Mesendoderm (in vitro differentiated cells): ENCODE measurements at regions not wholly inside any gene's neighbourhood (a gene's known extent, or its start where the extent isn't known, plus 50 kb on each side); places are given as distances from the start of the nearest gene placed in this dataset.

Experiments
- DNase-seq: peaks from one replicate; pipeline ENCODE4 v3.0.0; 2013
- H2AK5ac ChIP-seq: 2 replicates; pipeline ENCODE4 v1.6.1; 2013; ENCODE audit warnings: low read length, inconsistent platforms
- H2BK120ac ChIP-seq: 2 replicates; pipeline ENCODE4 v1.6.1; 2013; ENCODE audit warnings: low read depth, mild to moderate bottlenecking, low read length, moderate library complexity, mixed read lengths
- H2BK15ac ChIP-seq: replicated peaks from 2 replicates; pipeline ENCODE4 v1.6.1; 2013; ENCODE audit warnings: low read depth, mild to moderate bottlenecking, moderate library complexity
- H2BK5ac ChIP-seq: 2 replicates; pipeline ENCODE4 v1.6.1; 2013; ENCODE audit warnings: low read length, inconsistent platforms
- H3K18ac ChIP-seq: 2 replicates; pipeline ENCODE4 v1.6.1; 2013; ENCODE audit warnings: mild to moderate bottlenecking, low read length, mixed read lengths
- H3K23ac ChIP-seq: one replicate; pipeline ENCODE4 v1.6.1; 2013; ENCODE audit warnings: low read length
- H3K27ac ChIP-seq: 2 replicates; pipeline ENCODE4 v1.5.1; 2013; ENCODE audit warnings: low read depth, mild to moderate bottlenecking, inconsistent platforms, low read length, moderate library complexity
- H3K27me3 ChIP-seq: 2 replicates; pipeline ENCODE4 v1.6.1; 2013; ENCODE audit warnings: low read length, control low read depth, mild to moderate bottlenecking, inconsistent platforms; ENCODE audit not compliant: insufficient read depth, poor library complexity
- H3K36me3 ChIP-seq: 2 replicates; pipeline ENCODE4 v1.6.1; 2013; ENCODE audit warnings: low read length, inconsistent platforms; ENCODE audit not compliant: control insufficient read depth, insufficient read depth
- H3K4ac ChIP-seq: one replicate; pipeline ENCODE4 v1.6.1; 2013; ENCODE audit warnings: low read depth, mild to moderate bottlenecking, low read length, moderate library complexity
- H3K4me1 ChIP-seq: 2 replicates; pipeline ENCODE4 v1.6.1; 2013; ENCODE audit warnings: low read depth, low read length, inconsistent platforms; ENCODE audit not compliant: control insufficient read depth
- H3K4me2 ChIP-seq: 2 replicates; pipeline ENCODE4 v1.6.1; 2013; ENCODE audit warnings: low read length
- H3K4me3 ChIP-seq: 2 replicates; pipeline ENCODE4 v1.5.1; 2013; ENCODE audit warnings: mild to moderate bottlenecking, low read length
- H3K56ac ChIP-seq: one replicate; pipeline ENCODE4 v1.6.1; 2013; ENCODE audit warnings: low read length
- H3K79me1 ChIP-seq: 2 replicates; pipeline ENCODE4 v1.6.1; 2013; ENCODE audit warnings: low read length, inconsistent platforms
- H3K79me2 ChIP-seq: 2 replicates; pipeline ENCODE4 v1.6.1; 2013; ENCODE audit warnings: mild to moderate bottlenecking, low read length; ENCODE audit not compliant: control insufficient read depth, insufficient read depth
- H3K9ac ChIP-seq: 2 replicates; pipeline ENCODE4 v1.6.1; 2013; ENCODE audit warnings: low read length, inconsistent platforms
- H4K5ac ChIP-seq: one replicate; pipeline ENCODE4 v1.6.1; 2013; ENCODE audit warnings: low read length
- H4K8ac ChIP-seq: one replicate; pipeline ENCODE4 v1.6.1; 2013; ENCODE audit warnings: low read depth, mild to moderate bottlenecking, control low read depth, low read length, moderate library complexity
- WGBS: extraction: QIAGEN DNeasy Blood & Tissue Kit; methylation state at CpG from one replicate; pipeline ENCODE4 v1.1.7; 2013; ENCODE audit warnings: low lambda C conversion rate, missing lambda C conversion rate; ENCODE audit not compliant: insufficient coverage; ENCODE audit errors: extremely low coverage; 5-methylcytosine and 5-hydroxymethylcytosine counted together

DNA sequence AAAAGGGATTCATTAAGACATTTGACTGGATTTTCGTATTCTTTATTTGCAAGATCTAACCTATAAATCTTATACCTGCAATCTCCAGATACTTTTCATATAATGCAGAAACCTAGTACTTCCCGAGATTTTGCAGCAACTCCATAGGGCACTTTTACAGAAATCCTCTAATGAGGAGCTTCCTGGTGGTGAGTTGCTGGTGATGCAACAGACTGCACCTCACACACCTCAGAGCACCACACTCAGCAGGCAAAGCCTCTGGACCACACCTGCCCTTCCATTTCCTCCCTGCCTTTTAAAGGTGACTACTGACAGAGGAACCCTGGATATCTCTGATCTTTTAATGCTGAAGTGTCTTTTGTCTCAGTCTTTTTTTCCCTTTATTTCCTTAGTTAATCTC, 289.4 kb downstream of the TRAM1L1 start:
- H4K8ac ChIP-seq: no peak overlapping the region
- no peaks in the 10 kb centered on the region for H3K79me2 ChIP-seq
- H3K27me3 ChIP-seq: no peaks in the 10 kb centered on the region
- no CpG with 5 or more reads among the region's 2 CpGs for WGBS
- H3K23ac ChIP-seq: no peak overlapping the region
- H3K4me2 ChIP-seq: no peak overlapping the region
- H3K79me1 ChIP-seq: no peaks in the 10 kb centered on the region
- DNase-seq: peak; percentile 49
- H3K4me3 ChIP-seq: no peak overlapping the region
- H2BK120ac ChIP-seq: no peak overlapping the region
- no peak overlapping the region for H3K18ac ChIP-seq
- no peak overlapping the region for H3K9ac ChIP-seq
- no peak overlapping the region for H4K5ac ChIP-seq
- H3K36me3 ChIP-seq: no peaks in the 10 kb centered on the region
- H3K4me1 ChIP-seq: no peaks in the 10 kb centered on the region
- no peak overlapping the region for H3K27ac ChIP-seq
- no peak overlapping the region for H2AK5ac ChIP-seq
- H3K56ac ChIP-seq: no peak overlapping the region
- no peak overlapping the region for H3K4ac ChIP-seq
- no peak overlapping the region for H2BK5ac ChIP-seq
- no peak overlapping the region for H2BK15ac ChIP-seq

DNA sequence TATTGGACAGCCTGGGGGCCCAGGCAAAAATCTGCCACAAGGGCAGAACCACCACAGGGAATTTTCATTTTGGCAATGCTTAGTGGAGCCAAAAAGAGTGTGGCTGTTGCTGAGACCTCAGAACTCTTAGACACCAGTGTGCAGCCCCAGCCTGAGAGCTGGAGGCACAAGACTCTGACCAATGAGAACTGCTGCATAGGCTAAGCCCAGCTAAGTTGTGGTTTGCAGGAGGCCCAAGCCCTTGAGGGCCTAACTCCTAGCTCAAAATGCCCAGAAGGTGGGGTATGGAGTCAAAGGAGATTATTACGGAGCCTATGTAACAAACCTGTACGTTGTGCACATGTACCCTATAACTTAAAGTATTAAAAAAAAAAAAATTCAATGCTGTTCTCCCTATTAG, 296.7 kb downstream of the TRAM1L1 start:
- no CpG with 5 or more reads among the region's 2 CpGs for WGBS
- Histone ChIP-seq H3K18ac (no peak overlapping the region), H2AK5ac (no peak overlapping the region), H3K56ac (no peak overlapping the region), H3K79me2 (no peaks in the 10 kb centered on the region), H3K4me1 (no peaks in the 10 kb centered on the region), H3K79me1 (no peaks in the 10 kb centered on the region), H3K4me3 (no peak overlapping the region), H3K27me3 (no peaks in the 10 kb centered on the region), H4K5ac (no peak overlapping the region), H3K4me2 (no peak overlapping the region), H2BK15ac (no peak overlapping the region), H4K8ac (no peak overlapping the region), H3K36me3 (no peaks in the 10 kb centered on the region), H2BK120ac (no peak overlapping the region), H3K9ac (no peak overlapping the region), H3K27ac (no peak overlapping the region), H2BK5ac (no peak overlapping the region), H3K4ac (no peak overlapping the region), H3K23ac (no peak overlapping the region)
- DNase-seq: no peak

DNA sequence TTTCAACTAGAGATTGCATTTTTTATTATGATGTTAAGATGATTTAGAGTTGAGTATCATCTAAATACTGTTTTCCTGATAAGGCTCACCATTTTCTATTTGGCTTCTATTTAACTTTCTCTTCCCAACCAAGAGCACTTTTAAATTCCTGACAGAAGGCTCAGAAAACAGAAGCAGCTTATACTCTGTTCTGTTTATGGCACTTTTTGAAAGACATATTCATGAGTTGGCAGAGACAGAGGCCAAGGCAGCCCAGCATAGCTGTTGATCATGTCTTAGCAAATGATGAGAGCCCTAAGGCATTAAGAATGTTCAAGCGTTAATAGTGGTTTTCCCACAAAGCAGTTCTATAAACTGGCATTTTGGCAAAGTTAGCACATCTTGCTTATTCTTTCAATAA, 330.3 kb downstream of the TRAM1L1 start:
- H3K9ac ChIP-seq: no peak overlapping the region
- no peak overlapping the region for H2BK120ac ChIP-seq
- H3K18ac ChIP-seq: no peak overlapping the region
- H4K8ac ChIP-seq: no peak overlapping the region
- no peak overlapping the region for H3K23ac ChIP-seq
- H3K79me2 ChIP-seq: no peaks in the 10 kb centered on the region
- H3K36me3 ChIP-seq: no peaks in the 10 kb centered on the region
- no peak overlapping the region for H3K4me2 ChIP-seq
- H2BK15ac ChIP-seq: no peak overlapping the region
- no peak overlapping the region for H4K5ac ChIP-seq
- no CpG with 5 or more reads among the region's 1 CpG for WGBS
- H3K27ac ChIP-seq: no peak overlapping the region
- H3K27me3 ChIP-seq: no peaks in the 10 kb centered on the region
- no peak overlapping the region for H3K4ac ChIP-seq
- H3K56ac ChIP-seq: no peak overlapping the region
- H2AK5ac ChIP-seq: no peak overlapping the region
- no peak overlapping the region for H2BK5ac ChIP-seq
- H3K4me3 ChIP-seq: no peak overlapping the region
- no peak for DNase-seq
- no peaks in the 10 kb centered on the region for H3K4me1 ChIP-seq
- H3K79me1 ChIP-seq: no peaks in the 10 kb centered on the region

DNA sequence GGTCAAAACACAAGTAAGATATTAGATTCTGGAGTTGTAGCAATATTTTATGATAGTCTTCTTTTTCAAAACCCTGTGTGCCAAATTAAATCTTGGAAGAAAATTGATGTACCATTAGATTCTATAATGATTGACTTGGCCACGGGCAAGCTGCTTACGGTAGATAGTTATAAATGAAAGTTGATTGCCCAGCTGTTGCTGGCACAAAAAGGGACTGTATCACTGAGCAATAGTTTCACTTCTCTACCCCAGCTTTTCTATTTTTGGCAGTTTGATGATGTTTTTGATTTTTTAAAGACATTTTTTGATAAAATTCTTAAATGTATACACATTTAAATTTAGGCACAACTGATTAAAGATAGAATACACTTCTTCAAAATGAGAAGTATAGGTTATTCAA, 333.3 kb downstream of the TRAM1L1 start:
- no peak overlapping the region for H3K27ac ChIP-seq
- WGBS: no CpG with 5 or more reads among the region's 2 CpGs
- DNase-seq: no peak
- H2BK5ac ChIP-seq: no peak overlapping the region
- no peaks in the 10 kb centered on the region for H3K79me2 ChIP-seq
- no peak overlapping the region for H4K8ac ChIP-seq
- no peak overlapping the region for H2AK5ac ChIP-seq
- no peak overlapping the region for H3K4ac ChIP-seq
- H3K79me1 ChIP-seq: no peaks in the 10 kb centered on the region
- H2BK15ac ChIP-seq: no peak overlapping the region
- no peak overlapping the region for H3K4me3 ChIP-seq
- no peaks in the 10 kb centered on the region for H3K4me1 ChIP-seq
- H3K23ac ChIP-seq: no peak overlapping the region
- no peak overlapping the region for H3K18ac ChIP-seq
- no peak overlapping the region for H2BK120ac ChIP-seq
- H3K4me2 ChIP-seq: no peak overlapping the region
- no peaks in the 10 kb centered on the region for H3K27me3 ChIP-seq
- H3K9ac ChIP-seq: no peak overlapping the region
- H3K36me3 ChIP-seq: no peaks in the 10 kb centered on the region
- H3K56ac ChIP-seq: no peak overlapping the region
- H4K5ac ChIP-seq: no peak overlapping the region

DNA sequence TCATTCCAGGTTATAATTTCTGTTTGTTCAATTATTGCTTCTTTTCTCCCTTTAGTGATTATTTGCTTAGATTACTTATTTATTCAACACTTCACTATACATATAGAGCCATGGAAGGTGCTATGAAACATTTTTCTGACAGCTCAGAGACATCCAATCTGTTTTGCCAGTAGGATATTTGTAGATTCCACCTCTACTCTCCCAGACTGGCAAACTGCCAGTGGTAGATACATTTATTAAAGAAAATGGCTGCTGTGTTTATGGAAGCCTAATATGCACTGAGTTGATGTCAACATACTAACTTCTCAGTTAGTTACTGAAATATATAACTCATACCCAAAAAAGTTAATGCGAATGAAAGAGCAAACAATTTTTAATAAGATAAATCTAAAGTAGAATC, 348.6 kb downstream of the TRAM1L1 start:
- no peak overlapping the region for H3K18ac ChIP-seq
- no peaks in the 10 kb centered on the region for H3K4me1 ChIP-seq
- no peaks in the 10 kb centered on the region for H3K27me3 ChIP-seq
- H2BK15ac ChIP-seq: no peak overlapping the region
- no peak overlapping the region for H2BK5ac ChIP-seq
- no peak overlapping the region for H3K4me3 ChIP-seq
- no peak overlapping the region for H3K4me2 ChIP-seq
- no peak overlapping the region for H3K27ac ChIP-seq
- no peak overlapping the region for H2AK5ac ChIP-seq
- H4K8ac ChIP-seq: no peak overlapping the region
- H3K23ac ChIP-seq: no peak overlapping the region
- no peaks in the 10 kb centered on the region for H3K79me2 ChIP-seq
- no peak overlapping the region for H3K4ac ChIP-seq
- H3K79me1 ChIP-seq: no peaks in the 10 kb centered on the region
- no peak overlapping the region for H4K5ac ChIP-seq
- no peaks in the 10 kb centered on the region for H3K36me3 ChIP-seq
- H3K56ac ChIP-seq: no peak overlapping the region
- no peak for DNase-seq
- WGBS: no CpG with 5 or more reads among the region's 1 CpG
- no peak overlapping the region for H3K9ac ChIP-seq
- H2BK120ac ChIP-seq: no peak overlapping the region

DNA sequence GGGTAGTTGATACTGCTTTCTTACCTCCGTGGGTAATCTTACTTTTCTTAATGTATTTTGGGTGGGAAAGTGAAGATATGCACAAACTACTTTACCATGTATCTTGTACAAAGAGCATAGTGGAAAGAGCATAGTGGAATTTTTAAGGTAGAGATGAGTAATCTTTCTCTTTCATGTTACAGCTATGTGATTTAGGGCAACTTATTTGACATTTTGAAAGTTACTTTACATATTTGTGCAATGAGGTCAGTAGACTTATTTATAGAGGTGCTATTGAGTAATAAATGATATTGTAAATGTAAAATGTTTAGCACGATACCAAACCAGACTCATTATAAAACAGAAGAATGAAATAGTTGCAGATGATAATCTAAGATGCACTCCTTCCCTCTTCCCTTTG, 351.2 kb downstream of the TRAM1L1 start:
- Histone ChIP-seq H2AK5ac (no peak overlapping the region), H3K23ac (no peak overlapping the region), H3K27me3 (no peaks in the 10 kb centered on the region), H4K8ac (no peak overlapping the region), H2BK120ac (no peak overlapping the region), H3K36me3 (no peaks in the 10 kb centered on the region), H3K79me1 (no peaks in the 10 kb centered on the region), H3K4me1 (no peaks in the 10 kb centered on the region), H4K5ac (no peak overlapping the region), H3K9ac (no peak overlapping the region), H2BK15ac (no peak overlapping the region), H3K18ac (no peak overlapping the region), H3K79me2 (no peaks in the 10 kb centered on the region), H3K27ac (no peak overlapping the region), H3K4me3 (no peak overlapping the region), H3K56ac (no peak overlapping the region), H2BK5ac (no peak overlapping the region), H3K4ac (no peak overlapping the region), H3K4me2 (no peak overlapping the region)
- DNase-seq: no peak
- WGBS: no CpG with 5 or more reads among the region's 2 CpGs
